ENCODE measurements at regions not wholly inside any gene's neighbourhood (a gene's known extent, or its start where the extent isn't known, plus 50 kb on each side); places are given as distances from the start of the nearest gene placed in this dataset.

DNA sequence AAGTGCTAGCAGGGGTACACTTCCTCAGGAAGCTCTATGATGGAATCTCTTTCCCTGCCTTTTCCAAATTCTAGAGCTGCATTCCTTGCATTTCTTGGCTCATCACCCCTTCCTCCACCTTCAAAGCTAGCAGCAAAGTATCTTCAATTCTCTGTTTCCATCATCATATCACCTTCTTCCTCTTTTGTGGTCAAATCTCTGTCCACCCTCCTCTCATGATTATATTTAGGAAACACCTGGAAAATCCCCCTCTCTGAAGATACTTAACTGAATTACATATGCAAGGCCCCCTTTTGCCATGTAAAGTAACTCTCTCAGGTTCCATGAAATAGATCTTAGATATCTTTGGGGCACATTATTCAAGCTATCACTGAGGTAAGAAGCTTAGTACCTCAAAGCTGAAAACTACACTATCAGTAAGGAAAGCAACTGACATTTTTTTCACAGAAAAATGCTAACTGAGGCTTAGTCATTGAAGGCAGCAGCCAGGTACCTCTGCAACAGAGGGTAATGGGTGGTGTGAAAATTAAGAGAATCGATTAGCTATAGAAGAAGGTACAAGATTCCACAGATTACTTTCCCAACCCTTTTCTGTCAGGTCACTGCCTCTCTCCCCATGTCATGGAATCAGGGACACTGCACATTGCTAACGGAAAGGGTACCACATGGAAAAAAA lies 197.3 kb downstream of the MACC1 start:
- H3K27me3 ChIP-seq (ENCODE audit: control insufficient read depth, insufficient read depth): no peaks in the 10 kb centered on the region
- H3K4me3 ChIP-seq (ENCODE audit: low read length): no peak overlapping the region
- intact Hi-C loops (cut with DNase I): no loop called here
- H3K27ac ChIP-seq (ENCODE audit: low read length): no peak overlapping the region
- no peaks in the 10 kb centered on the region for H3K9me3 ChIP-seq (ENCODE audit: control insufficient read depth, low read length)
- WGBS: 79% methylated on average over 2 of the region's 2 CpGs
- H3K4me1 ChIP-seq (ENCODE audit: control insufficient read depth, insufficient read depth, low read length): no peaks in the 10 kb centered on the region
- ATAC-seq (no peak), DNase-seq (no peak)

- 75% methylated on average over 2 of the region's 2 CpGs for WGBS
- no peak for ATAC-seq
These were observed 200.5 kb downstream of the MACC1 start for GRCh38 chr7:20016669-20017068.

DNA sequence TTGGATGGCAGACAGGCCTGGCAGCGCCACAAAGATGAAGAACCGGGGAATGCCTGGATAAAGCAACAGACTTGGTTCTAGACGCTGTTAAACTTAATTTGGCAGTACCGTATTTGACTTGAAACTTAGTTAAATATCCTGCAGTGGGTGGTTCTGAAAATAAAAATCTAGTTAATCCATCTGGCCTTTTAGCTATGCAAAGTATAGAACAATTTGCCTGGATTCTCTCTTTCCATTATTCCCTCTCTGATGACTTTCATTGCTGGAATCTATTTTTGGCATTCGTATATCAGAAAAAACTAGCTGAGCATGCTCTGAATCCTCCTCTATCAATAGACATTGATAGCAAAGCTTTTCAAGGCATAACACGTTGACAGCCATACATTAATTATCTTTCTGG lies 203.6 kb downstream of the MACC1 start:
- no peaks in the 10 kb centered on the region for H3K27me3 ChIP-seq (ENCODE audit: control insufficient read depth, insufficient read depth)
- no peak overlapping the region for H3K27ac ChIP-seq (ENCODE audit: low read length)
- no peak overlapping the region for H3K4me3 ChIP-seq (ENCODE audit: low read length)
- 41% methylated on average over 6 of the region's 6 CpGs for WGBS
- no peaks in the 10 kb centered on the region for H3K9me3 ChIP-seq (ENCODE audit: control insufficient read depth, low read length)
- DNase-seq (no peak), ATAC-seq (no peak)
- intact Hi-C loops (cut with DNase I): no loop called here
- no peaks in the 10 kb centered on the region for H3K4me1 ChIP-seq (ENCODE audit: control insufficient read depth, insufficient read depth, low read length)

More at GRCh38 chr7:20016669-20017068, 200.5 kb downstream of the MACC1 start:
- intact Hi-C loops (cut with DNase I): no loop called here
- H3K4me1 ChIP-seq (ENCODE audit: control insufficient read depth, insufficient read depth, low read length): no peaks in the 10 kb centered on the region
- no peaks in the 10 kb centered on the region for H3K27me3 ChIP-seq (ENCODE audit: control insufficient read depth, insufficient read depth)
- DNase-seq: no peak
- H3K27ac ChIP-seq (ENCODE audit: low read length): no peak overlapping the region
- H3K9me3 ChIP-seq (ENCODE audit: control insufficient read depth, low read length): no peaks in the 10 kb centered on the region
- no peak overlapping the region for H3K4me3 ChIP-seq (ENCODE audit: low read length)

DNA sequence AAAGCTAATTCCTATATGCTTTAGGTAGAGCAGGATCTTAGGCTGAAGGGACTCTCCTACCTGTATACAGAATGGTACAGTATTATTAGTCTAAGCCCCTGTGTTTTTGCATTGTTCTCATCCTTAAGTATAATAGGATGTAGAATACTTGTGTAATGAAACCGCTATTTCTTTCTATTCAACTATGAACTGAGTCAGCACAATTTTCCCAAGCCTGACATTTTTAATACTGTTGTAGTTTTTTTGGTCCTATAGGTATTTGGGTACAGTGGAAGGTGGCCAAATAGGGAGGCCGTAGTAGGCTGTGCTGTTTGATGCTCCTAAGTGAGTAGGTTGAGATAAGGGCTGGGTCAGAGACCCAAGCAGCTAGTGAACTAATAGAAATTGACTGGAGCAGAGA lies 205.1 kb downstream of the MACC1 start:
- DNase-seq: no peak
- Histone ChIP-seq H3K27me3 (ENCODE audit: control insufficient read depth, insufficient read depth) (no peaks in the 10 kb centered on the region), H3K9me3 (ENCODE audit: control insufficient read depth, low read length) (no peaks in the 10 kb centered on the region), H3K4me1 (ENCODE audit: control insufficient read depth, insufficient read depth, low read length) (no peaks in the 10 kb centered on the region), H3K27ac (ENCODE audit: low read length) (no peak overlapping the region), H3K4me3 (ENCODE audit: low read length) (no peak overlapping the region)
- intact Hi-C loops (cut with DNase I): no loop called here
- WGBS: 74% methylated on average over 2 of the region's 2 CpGs
- ATAC-seq: no peak

- H3K4me3 ChIP-seq (ENCODE audit: low read length): no peak overlapping the region
- no peaks in the 10 kb centered on the region for H3K27me3 ChIP-seq (ENCODE audit: control insufficient read depth, insufficient read depth)
- no peak overlapping the region for H3K27ac ChIP-seq (ENCODE audit: low read length)
- 79% methylated on average over 1 of the region's 1 CpG for WGBS
- intact Hi-C loops (cut with DNase I): no loop called here
- no peaks in the 10 kb centered on the region for H3K4me1 ChIP-seq (ENCODE audit: control insufficient read depth, insufficient read depth, low read length)
- DNase-seq: no peak
- no peak for ATAC-seq
- no peaks in the 10 kb centered on the region for H3K9me3 ChIP-seq (ENCODE audit: control insufficient read depth, low read length)
These were observed 206.3 kb downstream of the MACC1 start for GRCh38 chr7:20010877-20011276.

DNA sequence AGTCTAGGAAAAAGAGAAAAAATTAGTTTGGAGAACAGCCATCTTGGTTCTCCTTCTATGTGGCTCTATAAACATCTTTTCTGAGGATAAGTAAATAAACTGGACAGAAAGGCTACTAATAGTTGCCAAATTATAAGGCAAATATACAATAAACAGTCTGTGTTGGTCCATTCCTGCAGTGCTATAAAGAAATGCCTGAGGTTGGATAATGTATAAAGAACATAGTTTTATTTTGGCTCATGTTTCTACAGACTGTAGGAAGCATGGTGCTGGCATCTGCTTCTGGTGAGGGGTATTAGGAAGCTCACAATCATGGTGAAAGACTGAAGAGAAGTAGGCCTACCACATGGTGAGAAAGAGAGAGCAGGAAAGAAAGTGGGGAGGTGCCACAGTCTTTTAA lies 209.7 kb downstream of the MACC1 start:
- intact Hi-C loops (cut with DNase I): no loop called here
- Histone ChIP-seq H3K4me3 (ENCODE audit: low read length) (no peak overlapping the region), H3K4me1 (ENCODE audit: control insufficient read depth, insufficient read depth, low read length) (no peaks in the 10 kb centered on the region), H3K27ac (ENCODE audit: low read length) (no peak overlapping the region), H3K27me3 (ENCODE audit: control insufficient read depth, insufficient read depth) (no peaks in the 10 kb centered on the region), H3K9me3 (ENCODE audit: control insufficient read depth, low read length) (no peaks in the 10 kb centered on the region)
- no peak for DNase-seq
- ATAC-seq: no peak

DNA sequence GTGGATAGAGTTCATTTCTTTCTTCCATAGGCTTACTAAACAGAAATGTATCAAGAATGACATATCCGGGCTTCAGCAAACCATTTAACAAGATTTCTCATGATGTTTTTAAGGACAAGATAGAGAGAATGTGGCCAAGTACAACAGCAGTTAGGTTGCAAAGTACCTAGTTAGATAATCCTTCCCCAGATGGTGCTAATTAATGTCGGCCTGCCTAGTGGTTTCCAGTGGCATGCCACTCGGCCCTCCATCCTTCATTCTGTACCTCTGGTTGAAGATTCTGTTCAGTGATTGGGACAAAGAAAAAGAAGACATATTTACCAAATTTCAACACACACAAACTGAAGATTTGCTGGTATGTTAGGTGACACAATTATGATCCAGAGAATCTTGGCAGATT lies 212.1 kb downstream of the MACC1 start:
- H3K4me3 ChIP-seq (ENCODE audit: low read length): no peak overlapping the region
- no peaks in the 10 kb centered on the region for H3K27me3 ChIP-seq (ENCODE audit: control insufficient read depth, insufficient read depth)
- H3K4me1 ChIP-seq (ENCODE audit: control insufficient read depth, insufficient read depth, low read length): no peaks in the 10 kb centered on the region
- intact Hi-C loops (cut with DNase I): no loop called here
- no peak overlapping the region for H3K27ac ChIP-seq (ENCODE audit: low read length)
- no peak for DNase-seq
- H3K9me3 ChIP-seq (ENCODE audit: control insufficient read depth, low read length): no peaks in the 10 kb centered on the region
- no peak for ATAC-seq
- 84% methylated on average over 3 of the region's 3 CpGs for WGBS

DNA sequence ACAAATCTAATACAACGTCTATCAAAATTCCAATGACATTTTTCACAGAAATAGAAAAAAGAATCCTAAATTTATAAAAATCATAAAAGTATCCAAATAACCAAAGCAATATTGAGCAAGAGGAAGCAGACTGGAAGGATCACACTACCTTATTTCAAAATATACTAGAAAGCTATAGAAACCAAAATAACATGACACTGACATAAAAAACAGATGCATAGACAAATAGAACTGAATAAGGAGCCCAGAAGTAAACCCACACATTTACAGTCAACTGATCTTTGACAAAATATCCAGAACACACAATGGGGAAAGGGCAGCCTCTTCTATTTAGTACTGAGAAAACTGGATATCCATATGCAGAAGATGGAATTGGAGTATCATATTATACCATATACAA lies 217.5 kb downstream of the MACC1 start:
- 84% methylated on average over 1 of the region's 1 CpG for WGBS
- Histone ChIP-seq H3K27ac (ENCODE audit: low read length) (no peak overlapping the region), H3K9me3 (ENCODE audit: control insufficient read depth, low read length) (no peaks in the 10 kb centered on the region), H3K27me3 (ENCODE audit: control insufficient read depth, insufficient read depth) (no peaks in the 10 kb centered on the region), H3K4me1 (ENCODE audit: control insufficient read depth, insufficient read depth, low read length) (no peaks in the 10 kb centered on the region), H3K4me3 (ENCODE audit: low read length) (no peak overlapping the region)
- intact Hi-C loops (cut with DNase I): no loop called here
- DNase-seq (no peak), ATAC-seq (no peak)

- DNase-seq (no peak), ATAC-seq (no peak)
- Histone ChIP-seq H3K4me1 (ENCODE audit: control insufficient read depth, insufficient read depth, low read length) (no peaks in the 10 kb centered on the region), H3K27ac (ENCODE audit: low read length) (no peak overlapping the region), H3K4me3 (ENCODE audit: low read length) (no peak overlapping the region), H3K27me3 (ENCODE audit: control insufficient read depth, insufficient read depth) (no peaks in the 10 kb centered on the region), H3K9me3 (ENCODE audit: control insufficient read depth, low read length) (no peaks in the 10 kb centered on the region)
- intact Hi-C loops (cut with DNase I): no loop called here
- WGBS: 69% methylated on average over 2 of the region's 2 CpGs
These were observed 218.5 kb upstream of the TMEM196 start for GRCh38 chr7:19991936-19992335.

DNA sequence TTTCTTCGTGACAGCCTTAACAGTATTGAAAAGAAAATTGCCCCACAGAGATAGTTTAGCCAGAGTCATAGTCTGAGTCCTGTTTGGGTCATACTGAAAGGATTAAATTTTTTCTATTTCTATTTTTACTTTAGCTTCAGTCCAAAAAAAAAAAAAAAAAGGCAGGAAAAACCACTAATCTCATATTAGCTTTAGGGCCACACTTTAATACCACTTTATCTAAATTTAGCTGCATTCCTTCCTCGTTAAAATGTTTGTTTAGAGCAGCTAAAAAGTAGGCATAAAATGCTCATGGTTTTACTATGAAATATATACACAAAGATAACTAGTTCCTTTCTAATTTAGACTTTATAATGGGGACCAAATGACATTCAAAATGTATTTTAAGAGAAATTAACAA lies 216.5 kb upstream of the TMEM196 start:
- Histone ChIP-seq H3K27me3 (ENCODE audit: control insufficient read depth, insufficient read depth) (no peaks in the 10 kb centered on the region), H3K27ac (ENCODE audit: low read length) (no peak overlapping the region), H3K4me1 (ENCODE audit: control insufficient read depth, insufficient read depth, low read length) (no peaks in the 10 kb centered on the region), H3K4me3 (ENCODE audit: low read length) (no peak overlapping the region), H3K9me3 (ENCODE audit: control insufficient read depth, low read length) (no peaks in the 10 kb centered on the region)
- DNase-seq (no peak), ATAC-seq (no peak)
- intact Hi-C loops (cut with DNase I): no loop called here
- 40% methylated on average over 2 of the region's 2 CpGs for WGBS

GRCh38 chr7:19988860-19989259 lies 215.4 kb upstream of the TMEM196 start:
- no peak overlapping the region for H3K4me3 ChIP-seq (ENCODE audit: low read length)
- no peaks in the 10 kb centered on the region for H3K9me3 ChIP-seq (ENCODE audit: control insufficient read depth, low read length)
- no peak for ATAC-seq
- no peaks in the 10 kb centered on the region for H3K27me3 ChIP-seq (ENCODE audit: control insufficient read depth, insufficient read depth)
- no peak for DNase-seq
- WGBS: 80% methylated on average over 2 of the region's 2 CpGs
- intact Hi-C loops (cut with DNase I): no loop called here
- H3K4me1 ChIP-seq (ENCODE audit: control insufficient read depth, insufficient read depth, low read length): no peaks in the 10 kb centered on the region
- no peak overlapping the region for H3K27ac ChIP-seq (ENCODE audit: low read length)

DNA sequence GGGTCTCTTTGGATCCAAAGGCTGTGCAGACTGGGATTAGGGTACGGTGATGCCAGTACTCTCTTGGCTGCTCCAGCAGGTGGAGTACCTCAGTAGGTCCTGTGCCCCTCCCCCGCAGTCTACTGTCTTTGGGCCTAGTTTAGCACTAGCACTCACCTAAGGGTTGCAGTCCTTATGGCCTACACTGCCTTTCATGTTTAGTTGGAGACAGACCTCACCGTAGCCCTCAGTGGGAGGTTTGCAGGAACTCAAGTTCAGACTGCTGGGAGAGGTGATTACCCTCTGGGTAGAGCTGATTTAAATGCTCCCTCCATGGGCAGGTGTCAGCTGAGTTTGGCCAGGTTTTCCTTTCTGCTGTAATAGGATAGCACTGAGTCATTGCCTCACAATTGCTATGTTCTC lies 210.8 kb upstream of the TMEM196 start:
- no peaks in the 10 kb centered on the region for H3K27me3 ChIP-seq (ENCODE audit: control insufficient read depth, insufficient read depth)
- intact Hi-C loops (cut with DNase I): no loop called here
- H3K9me3 ChIP-seq (ENCODE audit: control insufficient read depth, low read length): no peaks in the 10 kb centered on the region
- ATAC-seq: no peak
- H3K4me3 ChIP-seq (ENCODE audit: low read length): no peak overlapping the region
- no peak overlapping the region for H3K27ac ChIP-seq (ENCODE audit: low read length)
- no peaks in the 10 kb centered on the region for H3K4me1 ChIP-seq (ENCODE audit: control insufficient read depth, insufficient read depth, low read length)
- 88% methylated on average over 3 of the region's 3 CpGs for WGBS
- DNase-seq: peak in 1 of 3 donors; percentile 32
